PC-9 (cell line): ENCODE measurements at regions not wholly inside any gene's neighbourhood (a gene's known extent, or its start where the extent isn't known, plus 50 kb on each side); places are given as distances from the start of the nearest gene placed in this dataset.

Experiments
- BruUV-seq: library from RNA; stranded (reverse); fragments of 400-500 nt; replicated peaks from 2 replicates; lab custom pipeline; 2021; lab: Mats Ljungman, UMichigan
- CTCF ChIA-PET: fragments of 300-600 bp; sonication (Branson Sonifier 250); formaldehyde crosslinking; loops from one replicate; lab custom pipeline; 2022; ENCODE audit warnings: antibody characterized with exemption; lab: Charles Lee
- POLR2A ChIA-PET: fragments of 300-600 bp; sonication (Branson Sonifier 250); formaldehyde crosslinking; loops from one replicate; lab custom pipeline; 2022; ENCODE audit warnings: antibody characterized with exemption; ENCODE audit not compliant: unreplicated experiment; lab: Charles Lee
- DNase-seq, 2 experiments: peaks; one replicate each; pipeline versions ENCODE4 v3.0.0 to v3.0.0-alpha.2; 2015 to 2022; ENCODE audit warnings: mixed read lengths in 1 of 2
- H2AFZ ChIP-seq: fragments of 200-600 bp; sonication (generic); 2 replicates; pipeline ENCODE4 v1.8.1; 2017; ENCODE audit warnings: antibody characterized with exemption
- H3F3A ChIP-seq: fragments of 200-600 bp; sonication (generic); 2 replicates; pipeline ENCODE4 v1.8.1; 2017; ENCODE audit warnings: antibody characterized with exemption, mild to moderate bottlenecking, low read depth; ENCODE audit not compliant: insufficient read depth
- H3K27ac ChIP-seq: fragments of 200-600 bp; sonication (generic); 2 replicates; pipeline ENCODE4 v1.6.1; 2016; ENCODE audit warnings: mixed run types
- H3K27me3 ChIP-seq: fragments of 200-600 bp; sonication (generic); 2 replicates; pipeline ENCODE4 v1.6.1; 2016; ENCODE audit warnings: low read depth, mixed run types; ENCODE audit not compliant: insufficient read depth
- H3K36me3 ChIP-seq: fragments of 200-600 bp; sonication (generic); 2 replicates; pipeline ENCODE4 v1.6.1; 2016; ENCODE audit warnings: low read depth, mixed run types
- H3K4me1 ChIP-seq: fragments of 200-600 bp; sonication (generic); replicated peaks from 2 replicates; pipeline ENCODE4 v1.6.1; 2016; ENCODE audit warnings: mixed run types; ENCODE audit not compliant: insufficient read depth
- H3K4me2 ChIP-seq: fragments of 200-600 bp; sonication (generic); 2 replicates; pipeline ENCODE4 v1.6.1; 2017; ENCODE audit warnings: mixed run types
- H3K4me3 ChIP-seq: fragments of 200-600 bp; sonication (generic); 2 replicates; pipeline ENCODE4 v1.6.1; 2016; ENCODE audit warnings: mixed run types
- H3K79me2 ChIP-seq: fragments of 200-600 bp; sonication (generic); 2 replicates; pipeline ENCODE4 v1.6.1; 2017; ENCODE audit warnings: low read depth, mixed run types
- H3K9me2 ChIP-seq: fragments of 200-600 bp; sonication (generic); 2 replicates; pipeline ENCODE4 v1.8.1; 2017; ENCODE audit warnings: mild to moderate bottlenecking; ENCODE audit not compliant: insufficient read depth
- H3K9me3 ChIP-seq: fragments of 200-600 bp; sonication (generic); 2 replicates; pipeline ENCODE4 v1.8.1; 2016; ENCODE audit warnings: low read depth; ENCODE audit not compliant: insufficient read depth
- H4K20me1 ChIP-seq: fragments of 200-600 bp; sonication (generic); 2 replicates; pipeline ENCODE4 v1.8.1; 2017; ENCODE audit not compliant: insufficient read depth
- CTCF ChIP-seq: fragments of 200-600 bp; sonication (generic); conservative IDR thresholded peaks from 2 replicates; pipeline ENCODE4 v1.6.1; 2017; ENCODE audit warnings: mixed run types, antibody characterized with exemption, mild to moderate bottlenecking, moderate library complexity
- EZH2 ChIP-seq: fragments of 200-600 bp; sonication (generic); IDR thresholded peaks from 2 replicates; pipeline ENCODE4 v1.8.0; 2017; ENCODE audit warnings: antibody characterized with exemption, low read depth
- intact Hi-C: fragments of 100-400 bp; cut with micrococcal nuclease; formaldehyde crosslinking; loops from one replicate; pipeline ENCODE4 v1.10.0; 2022; ENCODE audit not compliant: unreplicated experiment

GRCh38 chr3:94293793-94294195 lies 230.9 kb downstream of the NSUN3 start:
- intact Hi-C loops, result no loop called here
- no peaks in the 10 kb centered on the region for H3K4me1 ChIP-seq
- H2AFZ ChIP-seq, result no peak overlapping the region
- POLR2A ChIA-PET, result no interaction called here
- no peak overlapping the region for H3K4me3 ChIP-seq
- H3K27me3 ChIP-seq, result no peaks in the 10 kb centered on the region
- DNase-seq, result no peak
- H3K79me2 ChIP-seq, result no peaks in the 10 kb centered on the region
- no peaks in the 10 kb centered on the region for H3K9me2 ChIP-seq
- H4K20me1 ChIP-seq, result no peaks in the 10 kb centered on the region
- no peaks in the 10 kb centered on the region for H3K9me3 ChIP-seq
- no TSS peak for BruUV-seq
- no peak overlapping the region for H3K27ac ChIP-seq
- no peak overlapping the region for H3K4me2 ChIP-seq
- H3F3A ChIP-seq, result no peaks in the 10 kb centered on the region
- CTCF ChIA-PET, result no interaction called here
- no peaks in the 10 kb centered on the region for H3K36me3 ChIP-seq
- TF ChIP-seq CTCF, result no peak
- TF ChIP-seq EZH2, result no peak

- intact Hi-C loops, result no loop called here
Measured at GRCh38 chr3:94294806-94295205, 231.9 kb downstream of the NSUN3 start.

GRCh38 chr3:94299716-94300115 lies 236.9 kb downstream of the NSUN3 start:
- Histone ChIP-seq H3K36me3 (no peaks in the 10 kb centered on the region), H3K9me2 (no peaks in the 10 kb centered on the region), H3K79me2 (no peaks in the 10 kb centered on the region), H3K4me3 (no peak overlapping the region), H3K27me3 (no peaks in the 10 kb centered on the region), H3K9me3 (no peaks in the 10 kb centered on the region), H3K27ac (no peak overlapping the region), H4K20me1 (no peaks in the 10 kb centered on the region; the same call in 1 of the 2 replicates), H2AFZ (no peak overlapping the region), H3K4me1 (no peaks in the 10 kb centered on the region), H3K4me2 (no peak overlapping the region), H3F3A (no peaks in the 10 kb centered on the region)
- no peak for DNase-seq
- no peak for TF ChIP-seq CTCF
- no peak for TF ChIP-seq EZH2
- ChIA-PET POLR2A (no interaction called here), CTCF (no interaction called here)
- intact Hi-C loops, result no loop called here
- no TSS peak for BruUV-seq

More at GRCh38 chr3:94294806-94295205, 231.9 kb downstream of the NSUN3 start:
- H3K4me3 ChIP-seq, result no peak overlapping the region
- ChIA-PET CTCF (no interaction called here), POLR2A (no interaction called here)
- DNase-seq, result no peak
- no peak overlapping the region for H3K4me2 ChIP-seq
- TF ChIP-seq EZH2 (no peak), CTCF (no peak)
- no peaks in the 10 kb centered on the region for H3K9me3 ChIP-seq
- no peaks in the 10 kb centered on the region for H3K79me2 ChIP-seq
- no peaks in the 10 kb centered on the region for H3K4me1 ChIP-seq
- H3K27me3 ChIP-seq, result no peaks in the 10 kb centered on the region
- no peak overlapping the region for H3K27ac ChIP-seq
- no peak overlapping the region for H2AFZ ChIP-seq
- no peaks in the 10 kb centered on the region for H3K36me3 ChIP-seq
- BruUV-seq, result no TSS peak
- no peaks in the 10 kb centered on the region for H3F3A ChIP-seq
- H4K20me1 ChIP-seq, result no peaks in the 10 kb centered on the region
- no peaks in the 10 kb centered on the region for H3K9me2 ChIP-seq
